Kidney (tissue), 13 donors: ENCODE measurements at regions not wholly inside any gene's neighbourhood (a gene's known extent, or its start where the extent isn't known, plus 50 kb on each side); places are given as distances from the start of the nearest gene placed in this dataset.

Experiments
- DNase-seq, 5 donors: peaks; one replicate each; pipeline ENCODE4 v3.0.0-alpha.2; 2013 to 2020
- FAIRE-seq: peaks from 2 replicates; lab custom pipeline; 2012; peaks lifted over from hg19 to GRCh38; lab: Jason Lieb, UNC
- H3K27ac ChIP-seq, 2 donors: one replicate each; pipeline ENCODE4 v1.7.0; 2013; ENCODE audit warnings: low read depth in 2 of 2, low read length in 2 of 2, inconsistent platforms in 1 of 2
- H3K27me3 ChIP-seq: one replicate; pipeline ENCODE4 v1.7.1; 2013; ENCODE audit warnings: low read length, inconsistent platforms; ENCODE audit not compliant: control insufficient read depth, insufficient read depth
- H3K36me3 ChIP-seq, 3 donors: one replicate each; pipeline versions ENCODE4 v1.7.0 to v1.7.1; 2013; ENCODE audit warnings: low read length in 3 of 3, control low read depth in 1 of 3, inconsistent platforms in 1 of 3; ENCODE audit not compliant: insufficient read depth in 3 of 3, control insufficient read depth in 2 of 3
- H3K4me1 ChIP-seq, 3 donors: one replicate each; pipeline versions ENCODE4 v1.7.0 to v1.7.1; 2013; ENCODE audit warnings: low read length in 3 of 3, inconsistent platforms in 1 of 3, low read depth in 1 of 3; ENCODE audit not compliant: control insufficient read depth in 2 of 3, insufficient read depth in 2 of 3
- H3K4me3 ChIP-seq, 3 donors: one replicate each; pipeline versions ENCODE4 v1.7.0 to v1.8.1; 2013; ENCODE audit warnings: low read length in 3 of 3, control low read depth in 1 of 3, inconsistent platforms in 1 of 3
- H3K9ac ChIP-seq, 3 donors: one replicate each; pipeline versions ENCODE4 v1.7.0 to v1.7.1; 2013; ENCODE audit warnings: low read length in 3 of 3, control low read depth in 1 of 3, inconsistent platforms in 1 of 3
- H3K9me3 ChIP-seq, 3 donors: one replicate each; pipeline versions ENCODE4 v1.7.0 to v1.7.1; 2013; ENCODE audit warnings: low read length in 3 of 3, control low read depth in 1 of 3, inconsistent platforms in 1 of 3; ENCODE audit not compliant: control insufficient read depth in 2 of 3, insufficient read depth in 1 of 3
- CTCF ChIP-seq: IDR thresholded peaks from 3 replicates; pipeline ENCODE4 v1.5.1; 2012; ENCODE audit warnings: mild to moderate bottlenecking, moderate library complexity, borderline replicate concordance; ENCODE audit not compliant: insufficient read depth; ENCODE audit errors: extremely low read depth
- intact Hi-C: fragments of 100-400 bp; cut with DNase I; formaldehyde crosslinking; loops from one replicate; pipeline ENCODE4 v1.11.1; 2022
- donor health status: control.
- donor health status: control.
- donor health status: control.
- donor health status: control.
- donor health status: control.
- donor health status: DM: yes; HTN: yes; CAD: no.
- donor health status: Normal renal cell carcinoma (clear cell type).

- DNase-seq (peak in 2 of 5 donors; percentile 49 to 50), FAIRE-seq (no peak)
- H3K9me3 ChIP-seq = no peaks in the 10 kb centered on the region
- TF ChIP-seq CTCF = no peak
- intact Hi-C loops = no loop called here
- H3K27ac ChIP-seq = no peak overlapping the region
- H3K4me3 ChIP-seq = no peak overlapping the region
- no peaks in the 10 kb centered on the region for H3K27me3 ChIP-seq
- H3K4me1 ChIP-seq = no peaks in the 10 kb centered on the region
- H3K36me3 ChIP-seq = no peaks in the 10 kb centered on the region
- no peak overlapping the region for H3K9ac ChIP-seq
Observed at GRCh38 chr22:44364751-44365130, 52.0 kb upstream of the SHISAL1 start.

- TF ChIP-seq CTCF = no peak
- H3K9ac ChIP-seq = no peak overlapping the region
Observed at GRCh38 chr22:44363980-44364750, 51.4 kb upstream of the SHISAL1 start.

GRCh38 chr22:44363013-44363979 lies 50.5 kb upstream of the SHISAL1 start:
- peak in 3 of 5 donors; percentile 58 to 92 (median 65) for DNase-seq
- H3K9ac ChIP-seq = no peak overlapping the region
- intact Hi-C loops = no loop called here
- no peak overlapping the region for H3K4me3 ChIP-seq
- no peak for FAIRE-seq
- H3K4me1 ChIP-seq = peaks cover 0 to 3% (median 0%) of the 10 kb centered on the region in 3 donors
- H3K27me3 ChIP-seq = no peaks in the 10 kb centered on the region
- no peak overlapping the region for H3K27ac ChIP-seq
- no peaks in the 10 kb centered on the region for H3K9me3 ChIP-seq
- no peak for TF ChIP-seq CTCF
- H3K36me3 ChIP-seq = no peaks in the 10 kb centered on the region

More at GRCh38 chr22:44363980-44364750, 51.4 kb upstream of the SHISAL1 start:
- H3K27me3 ChIP-seq = no peaks in the 10 kb centered on the region
- H3K4me3 ChIP-seq = no peak overlapping the region
- intact Hi-C loops = no loop called here
- DNase-seq = peak; percentile 54 to 76 (median 64)
- no peak for FAIRE-seq
- no peaks in the 10 kb centered on the region for H3K36me3 ChIP-seq
- no peak overlapping the region for H3K27ac ChIP-seq
- no peaks in the 10 kb centered on the region for H3K9me3 ChIP-seq
- no peaks in the 10 kb centered on the region for H3K4me1 ChIP-seq
